ENCODE measurements at regions not wholly inside any gene's neighbourhood (a gene's known extent, or its start where the extent isn't known, plus 50 kb on each side); places are given as distances from the start of the nearest gene placed in this dataset.

DNA sequence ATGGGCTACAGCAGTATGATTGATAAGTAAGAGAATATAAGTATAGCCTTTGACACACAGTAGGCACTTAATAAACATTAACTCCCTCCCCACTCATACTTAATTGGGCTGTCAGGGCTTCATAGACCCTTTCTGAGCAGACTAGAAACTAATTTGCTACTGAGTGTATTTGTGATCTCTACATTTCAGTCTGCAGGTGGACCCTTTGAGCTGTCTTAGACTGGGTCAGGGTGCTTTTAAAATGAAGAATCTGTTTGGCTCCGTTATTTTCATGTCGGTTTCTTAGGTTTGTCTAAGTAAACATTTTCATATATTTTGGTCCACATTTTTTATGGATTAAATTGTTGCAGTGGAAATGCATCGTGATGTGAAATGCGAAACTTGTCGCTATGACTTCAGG lies 50.3 kb upstream of the SELENOK start:
- Histone ChIP-seq H3K36me3 (no peaks in the 10 kb centered on the region), H3K9me3 (no peaks in the 10 kb centered on the region), H3K4me1 (no peaks in the 10 kb centered on the region), H3K4me3 (replicated peaks in 1 of 3) (no peak overlapping the region), H3K27me3 (no peaks in the 10 kb centered on the region), H3K27ac (no peak overlapping the region)
- TF ChIP-seq, protein P1, sequence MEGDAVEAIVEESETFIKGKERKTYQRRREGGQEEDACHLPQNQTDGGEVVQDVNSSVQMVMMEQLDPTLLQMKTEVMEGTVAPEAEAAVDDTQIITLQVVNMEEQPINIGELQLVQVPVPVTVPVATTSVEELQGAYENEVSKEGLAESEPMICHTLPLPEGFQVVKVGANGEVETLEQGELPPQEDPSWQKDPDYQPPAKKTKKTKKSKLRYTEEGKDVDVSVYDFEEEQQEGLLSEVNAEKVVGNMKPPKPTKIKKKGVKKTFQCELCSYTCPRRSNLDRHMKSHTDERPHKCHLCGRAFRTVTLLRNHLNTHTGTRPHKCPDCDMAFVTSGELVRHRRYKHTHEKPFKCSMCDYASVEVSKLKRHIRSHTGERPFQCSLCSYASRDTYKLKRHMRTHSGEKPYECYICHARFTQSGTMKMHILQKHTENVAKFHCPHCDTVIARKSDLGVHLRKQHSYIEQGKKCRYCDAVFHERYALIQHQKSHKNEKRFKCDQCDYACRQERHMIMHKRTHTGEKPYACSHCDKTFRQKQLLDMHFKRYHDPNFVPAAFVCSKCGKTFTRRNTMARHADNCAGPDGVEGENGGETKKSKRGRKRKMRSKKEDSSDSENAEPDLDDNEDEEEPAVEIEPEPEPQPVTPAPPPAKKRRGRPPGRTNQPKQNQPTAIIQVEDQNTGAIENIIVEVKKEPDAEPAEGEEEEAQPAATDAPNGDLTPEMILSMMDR (IDR thresholded peaks at IDR 0.05) = no peak
- no peak for TF ChIP-seq POLR2A (IDR thresholded peaks at IDR 0.05)
- intact Hi-C loops (cut with DNase I) = no loop called here
- 61 to 63% methylated on average over 5 of the region's 5 CpGs for WGBS, 2 donors
- no peak for DNase-seq

Data from thyroid gland (tissue), 4 donors.